Endothelial cell of umbilical vein (primary cell): ENCODE measurements at regions not wholly inside any gene's neighbourhood (a gene's known extent, or its start where the extent isn't known, plus 50 kb on each side); places are given as distances from the start of the nearest gene placed in this dataset.

ENCODE experiments used
- GATA2 ChIP-seq: IDR thresholded peaks from 2 replicates; pipeline ENCODE4 v1.7.0; 2011; ENCODE audit warnings: low read depth, mild to moderate bottlenecking, moderate library complexity, mixed read lengths, low read length; ENCODE audit not compliant: insufficient read length, insufficient read depth
- POLR2A ChIP-seq: IDR thresholded peaks from 2 replicates; pipeline ENCODE4 v1.6.1; 2012; ENCODE audit warnings: low read depth, mild to moderate bottlenecking, control low read depth, low read length

DNA sequence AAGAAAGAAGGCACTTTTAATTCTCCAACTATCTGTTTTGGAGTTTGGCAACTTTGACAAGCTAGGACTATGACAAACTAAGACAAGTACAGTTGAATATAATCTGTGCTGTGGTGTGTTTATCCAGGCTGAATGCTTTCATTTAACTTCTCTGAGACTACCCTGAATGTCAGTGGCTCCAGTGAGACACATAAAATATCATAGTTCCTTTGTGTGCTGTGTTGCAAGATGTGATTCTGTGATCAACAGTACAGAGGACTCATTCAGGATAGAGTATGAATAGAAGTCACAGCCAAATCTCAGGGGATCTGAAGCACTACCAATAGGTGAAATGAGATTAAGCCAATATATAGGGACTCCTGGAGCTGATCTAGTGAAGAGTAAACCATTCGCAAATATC lies 876.9 kb upstream of the FBXO33 start:
- TF ChIP-seq GATA2 (no peak), POLR2A (no peak)
